HUES6 (cell line): ENCODE measurements at regions not wholly inside any gene's neighbourhood (a gene's known extent, or its start where the extent isn't known, plus 50 kb on each side); places are given as distances from the start of the nearest gene placed in this dataset.
"Not testable (repeated sequence)": the region's sequence is repeated elsewhere in the genome, so short reads cannot be mapped to it uniquely, and the experiment has no call there.

Experiments used
- H3K27ac ChIP-seq: 2 replicates; pipeline ENCODE4 v1.7.0; 2013; ENCODE audit warnings: low read depth, mild to moderate bottlenecking, low read length, inconsistent platforms
- H3K27me3 ChIP-seq: 2 replicates; pipeline ENCODE4 v1.6.1; 2013; ENCODE audit warnings: low read length; ENCODE audit not compliant: control insufficient read depth, insufficient read depth
- H3K36me3 ChIP-seq: 2 replicates; pipeline ENCODE4 v1.6.1; 2013; ENCODE audit warnings: low read length; ENCODE audit not compliant: control insufficient read depth, insufficient read depth
- H3K4me1 ChIP-seq: 2 replicates; pipeline ENCODE4 v1.6.1; 2013; ENCODE audit warnings: low read length; ENCODE audit not compliant: control insufficient read depth, insufficient read depth
- H3K4me3 ChIP-seq: 2 replicates; pipeline ENCODE4 v1.5.1; 2013; ENCODE audit warnings: low read depth, low read length
- H3K9ac ChIP-seq: one replicate; pipeline ENCODE4 v1.6.1; 2013; ENCODE audit warnings: mild to moderate bottlenecking, low read length
- H3K9me3 ChIP-seq: 2 replicates; pipeline ENCODE4 v1.6.1; 2013; ENCODE audit warnings: low read depth, low read length; ENCODE audit not compliant: control insufficient read depth, insufficient read depth

DNA sequence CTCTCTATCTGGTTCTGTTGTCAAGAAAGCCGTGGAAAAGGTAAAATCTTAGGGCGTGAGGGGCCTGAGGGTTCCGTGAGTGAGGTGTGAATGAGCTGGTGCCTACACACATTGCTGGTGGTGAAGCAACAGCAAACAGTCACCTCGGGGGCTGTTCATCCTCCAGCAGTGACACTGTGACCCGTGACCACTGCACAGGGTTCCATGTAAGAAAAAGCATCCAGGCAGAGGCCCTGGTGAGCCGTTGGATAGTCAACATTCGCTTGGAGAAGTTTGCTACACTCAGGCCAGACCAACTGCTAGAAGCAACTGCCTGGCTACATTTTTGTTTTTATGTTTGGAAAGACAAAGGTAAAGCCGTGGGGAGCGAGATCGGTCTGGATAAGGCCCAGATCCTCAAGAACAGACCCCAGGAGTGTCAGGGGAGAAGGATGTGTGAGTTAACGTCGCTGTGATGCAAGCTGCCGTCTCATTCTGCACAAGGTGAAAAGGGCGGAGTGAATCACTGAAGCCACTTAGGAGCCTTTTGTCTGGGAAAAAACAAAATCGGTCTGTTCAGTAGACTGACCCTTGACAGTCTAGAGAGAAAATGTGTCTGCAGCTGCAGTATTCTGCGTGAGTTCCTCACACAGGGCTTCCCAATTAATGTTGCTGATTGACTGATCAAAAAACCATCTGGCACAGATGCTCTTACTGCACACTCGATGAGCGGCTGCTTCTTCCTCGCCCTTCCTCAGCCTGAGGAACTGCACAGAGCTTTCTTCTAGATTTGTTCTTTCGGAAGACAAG lies 404.0 kb downstream of the SMOC2 start:
- Histone ChIP-seq H3K4me3 (no peak overlapping the region), H3K9me3 (no peaks in the 10 kb centered on the region), H3K27me3 (no peaks in the 10 kb centered on the region; the same call in 1 of the 2 replicates), H3K27ac (no peak overlapping the region), H3K9ac (no peak overlapping the region), H3K4me1 (no peaks in the 10 kb centered on the region), H3K36me3 (no peaks in the 10 kb centered on the region)

DNA sequence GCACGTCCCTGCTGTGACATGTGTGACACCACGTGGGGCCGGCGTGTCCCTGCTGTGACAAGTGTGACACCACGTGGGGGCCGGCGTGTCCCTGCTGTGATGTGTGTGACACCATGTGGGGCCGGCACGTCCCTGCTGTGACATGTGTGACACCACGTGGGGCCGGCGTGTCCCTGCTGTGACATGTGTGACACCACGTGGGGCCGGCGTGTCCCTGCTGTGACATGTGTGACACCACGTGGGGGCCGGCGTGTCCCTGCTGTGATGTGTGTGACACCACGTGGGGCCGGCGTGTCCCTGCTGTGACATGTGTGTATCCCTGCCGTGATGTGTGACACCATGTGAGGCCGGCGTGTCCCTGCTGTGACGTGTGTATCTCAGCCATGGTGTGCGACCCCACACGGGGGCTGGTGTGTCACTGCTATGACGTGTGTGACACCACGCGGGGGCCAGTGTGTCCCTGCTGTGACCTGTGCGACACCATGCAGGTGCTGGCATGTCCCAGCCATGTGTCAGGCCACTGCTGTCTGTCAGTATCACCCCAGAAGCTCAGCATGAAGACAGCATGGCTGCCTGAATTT lies 401.7 kb downstream of the SMOC2 start:
- H3K4me1 ChIP-seq, H3K27me3 ChIP-seq, H3K9me3 ChIP-seq: not testable (repeated sequence)

DNA sequence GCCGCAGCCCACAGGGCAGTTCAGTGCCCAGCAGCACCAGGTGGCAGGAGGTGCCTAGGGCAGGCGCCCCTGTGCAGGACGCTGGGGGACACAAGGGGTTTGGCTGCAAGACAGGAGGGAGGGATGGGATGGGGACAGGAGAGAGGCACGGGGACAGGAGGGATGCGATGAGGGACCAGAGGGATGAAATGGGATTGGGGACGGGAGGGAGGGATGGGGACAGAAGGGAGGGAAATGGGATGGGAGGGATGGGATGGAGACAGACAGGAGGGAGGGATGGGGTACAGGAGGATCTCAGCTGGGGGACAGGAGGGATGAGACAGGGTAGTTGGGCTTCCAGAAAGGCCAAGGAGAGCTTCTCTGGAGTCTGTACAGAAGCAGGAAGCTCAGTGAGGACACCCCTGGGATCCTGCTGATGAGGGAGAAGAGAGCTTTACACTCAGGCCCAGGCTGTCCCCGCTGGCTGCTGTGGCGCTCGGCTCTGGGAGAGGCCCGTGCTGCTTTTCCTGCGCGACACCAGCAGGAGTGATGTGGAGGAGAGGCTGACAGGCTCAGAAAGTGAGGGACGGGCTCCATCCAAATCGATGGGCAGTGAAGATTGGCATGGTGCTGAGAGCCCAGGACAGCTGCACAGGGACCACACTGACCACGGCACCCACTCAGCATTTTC lies 400.8 kb downstream of the SMOC2 start:
- H3K4me3 ChIP-seq: no peak overlapping the region
- H3K4me1 ChIP-seq: peaks cover 14% of the 10 kb centered on the region
- H3K27ac ChIP-seq: no peak overlapping the region
- H3K9ac ChIP-seq: no peak overlapping the region
- H3K9me3 ChIP-seq: no peaks in the 10 kb centered on the region
- H3K27me3 ChIP-seq: no peaks in the 10 kb centered on the region; the same call in 1 of the 2 replicates
- no peaks in the 10 kb centered on the region for H3K36me3 ChIP-seq

More for the DNA sequence above, 401.7 kb downstream of the SMOC2 start:
- not testable (repeated sequence) for H3K9ac ChIP-seq, H3K4me3 ChIP-seq, H3K27ac ChIP-seq, H3K36me3 ChIP-seq

DNA sequence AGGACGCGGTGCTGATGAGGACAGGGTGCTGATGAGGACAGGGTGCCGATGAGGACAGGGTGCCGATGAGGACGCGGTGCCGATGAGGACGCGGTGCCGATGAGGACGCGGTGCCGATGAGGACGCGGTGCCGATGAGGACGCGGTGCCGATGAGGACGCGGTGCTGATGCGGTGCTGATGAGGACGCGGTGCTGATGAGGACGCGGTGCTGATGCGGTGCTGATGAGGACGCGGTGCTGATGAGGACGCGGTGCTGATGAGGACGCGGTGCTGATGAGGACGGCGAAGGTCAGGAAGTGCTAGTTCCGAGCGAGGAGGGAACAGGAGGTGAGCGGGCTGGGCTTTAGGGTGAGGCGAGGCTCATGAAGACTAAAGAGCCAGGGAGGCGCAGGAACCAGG lies 399.9 kb downstream of the SMOC2 start:
- H3K4me1 ChIP-seq: peaks cover 15% of the 10 kb centered on the region
- H3K27ac ChIP-seq, H3K9ac ChIP-seq, H3K36me3 ChIP-seq, H3K27me3 ChIP-seq, H3K9me3 ChIP-seq, H3K4me3 ChIP-seq: not testable (repeated sequence)

DNA sequence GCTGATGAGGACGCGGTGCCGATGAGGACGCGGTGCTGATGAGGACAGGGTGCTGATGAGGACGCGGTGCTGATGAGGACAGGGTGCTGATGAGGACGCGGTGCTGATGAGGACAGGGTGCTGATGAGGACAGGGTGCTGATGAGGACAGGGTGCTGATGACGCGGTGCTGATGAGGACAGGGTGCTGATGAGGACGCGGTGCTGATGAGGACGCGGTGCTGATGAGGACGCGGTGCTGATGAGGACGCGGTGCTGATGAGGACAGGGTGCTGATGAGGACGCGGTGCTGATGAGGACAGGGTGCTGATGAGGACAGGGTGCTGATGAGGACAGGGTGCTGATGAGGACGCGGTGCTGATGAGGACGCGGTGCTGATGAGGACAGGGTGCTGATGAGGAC lies 399.3 kb downstream of the SMOC2 start:
- H3K4me3 ChIP-seq, H3K36me3 ChIP-seq, H3K27ac ChIP-seq, H3K9me3 ChIP-seq, H3K9ac ChIP-seq, H3K27me3 ChIP-seq: not testable (repeated sequence)
- H3K4me1 ChIP-seq: peaks cover 15% of the 10 kb centered on the region

DNA sequence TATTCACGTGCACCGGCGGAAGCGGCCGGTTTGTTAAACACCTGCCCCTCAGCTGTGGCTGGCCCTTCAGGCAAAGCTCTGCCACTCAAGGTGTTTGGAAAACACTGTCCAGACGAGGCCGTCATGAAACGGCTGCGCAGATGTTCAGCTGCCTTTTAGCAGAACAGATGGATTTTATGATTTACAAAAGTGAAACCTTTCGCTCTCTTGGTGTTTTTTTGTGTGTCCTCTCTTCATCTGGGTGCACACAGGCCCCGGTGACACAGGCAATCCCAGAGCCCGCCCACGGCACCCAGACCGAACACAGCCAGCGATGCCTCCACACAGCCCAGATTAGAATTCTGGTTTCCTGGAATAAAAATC lies 397.0 kb downstream of the SMOC2 start:
- no peaks in the 10 kb centered on the region; the same call in 1 of the 2 replicates for H3K27me3 ChIP-seq
- no peak overlapping the region for H3K9ac ChIP-seq
- peaks cover 18% of the 10 kb centered on the region for H3K4me1 ChIP-seq
- no peak overlapping the region for H3K27ac ChIP-seq
- no peaks in the 10 kb centered on the region for H3K9me3 ChIP-seq
- H3K4me3 ChIP-seq: no peak overlapping the region
- no peaks in the 10 kb centered on the region for H3K36me3 ChIP-seq

DNA sequence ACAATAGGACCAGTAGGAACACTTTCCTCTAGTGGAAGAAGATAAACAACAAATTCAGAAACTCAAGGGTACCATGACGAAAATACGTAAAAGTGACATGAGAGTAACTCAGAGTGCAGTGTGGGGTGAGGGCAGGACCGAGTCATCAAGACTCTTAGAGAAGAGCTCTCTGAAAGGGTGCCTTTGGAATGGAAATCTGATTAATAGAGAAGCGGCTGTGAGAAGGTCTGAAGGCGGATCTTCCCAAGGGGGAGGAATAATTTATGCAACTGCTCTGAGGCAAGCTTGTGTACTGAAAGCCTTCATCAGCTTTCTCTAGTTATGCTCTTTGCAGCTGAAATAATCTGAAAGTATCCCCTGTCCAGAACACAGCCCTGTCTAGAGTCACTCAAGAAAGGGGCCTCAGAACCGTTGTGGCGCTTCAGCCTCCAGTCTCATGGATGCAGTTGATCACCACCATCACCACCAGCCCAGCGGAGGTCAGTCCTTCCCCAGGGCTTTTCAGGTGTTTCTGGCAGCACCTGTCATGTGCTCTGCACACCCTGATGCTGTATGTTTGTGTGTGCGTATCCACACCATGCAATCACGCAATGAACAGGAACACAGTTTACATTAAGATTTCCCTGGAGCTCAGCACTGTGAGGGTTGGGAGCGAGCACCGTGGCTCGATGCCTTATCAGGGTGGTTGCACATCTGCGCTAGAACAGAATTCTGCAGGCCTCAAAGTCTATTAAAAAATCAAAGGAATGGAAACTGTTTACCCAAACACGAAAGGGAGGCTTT lies 396.5 kb downstream of the SMOC2 start:
- Histone ChIP-seq H3K9me3 (no peaks in the 10 kb centered on the region), H3K36me3 (no peaks in the 10 kb centered on the region), H3K4me1 (peaks cover 18% of the 10 kb centered on the region), H3K9ac (no peak overlapping the region), H3K4me3 (no peak overlapping the region), H3K27me3 (no peaks in the 10 kb centered on the region; the same call in 1 of the 2 replicates), H3K27ac (no peak overlapping the region)

DNA sequence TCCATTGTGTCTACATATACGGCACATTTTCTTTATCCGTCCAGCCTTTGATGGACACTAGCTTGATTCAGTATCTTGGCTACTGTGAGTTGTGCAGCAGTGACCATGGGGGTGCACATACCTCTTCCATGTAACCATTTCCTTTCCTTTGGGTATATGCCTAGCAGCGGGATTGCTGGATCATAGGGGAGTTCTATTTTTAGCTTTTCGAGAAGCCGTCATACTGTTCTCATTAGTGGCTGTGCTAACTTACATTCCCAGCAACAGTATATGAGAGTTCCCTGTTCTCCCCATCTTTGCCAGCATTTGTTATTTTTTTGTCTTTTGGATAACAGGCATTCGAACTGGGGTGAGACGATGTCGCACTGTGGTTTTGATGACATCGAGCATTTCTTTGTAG lies 395.0 kb downstream of the SMOC2 start:
- H3K27me3 ChIP-seq: no peaks in the 10 kb centered on the region
- H3K4me3 ChIP-seq: no peak overlapping the region
- no peaks in the 10 kb centered on the region for H3K9me3 ChIP-seq
- H3K4me1 ChIP-seq: peaks cover 18% of the 10 kb centered on the region
- H3K36me3 ChIP-seq: no peaks in the 10 kb centered on the region
- no peak overlapping the region for H3K27ac ChIP-seq
- no peak overlapping the region for H3K9ac ChIP-seq

DNA sequence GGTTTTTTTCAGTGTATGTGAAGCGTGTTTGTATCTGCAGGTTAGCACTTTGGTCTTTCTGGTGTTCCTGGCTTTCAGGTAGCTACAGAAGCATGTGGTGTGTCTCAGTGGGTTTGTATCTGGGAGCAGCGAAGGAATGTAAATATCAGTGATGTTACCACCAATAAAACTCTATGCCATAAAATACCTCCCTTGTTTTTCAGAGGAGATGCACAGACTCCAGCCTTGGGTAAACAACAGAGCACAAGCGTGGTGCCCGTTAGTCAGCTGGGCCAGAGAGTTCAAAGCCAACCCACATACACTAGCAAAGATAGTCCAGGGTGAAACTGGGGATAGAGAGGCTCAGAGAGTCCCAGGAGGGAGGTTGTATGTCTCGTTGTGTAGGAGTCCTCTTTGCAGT lies 393.8 kb downstream of the SMOC2 start:
- Histone ChIP-seq H3K36me3 (no peaks in the 10 kb centered on the region), H3K27ac (no peak overlapping the region), H3K9me3 (no peaks in the 10 kb centered on the region)

DNA sequence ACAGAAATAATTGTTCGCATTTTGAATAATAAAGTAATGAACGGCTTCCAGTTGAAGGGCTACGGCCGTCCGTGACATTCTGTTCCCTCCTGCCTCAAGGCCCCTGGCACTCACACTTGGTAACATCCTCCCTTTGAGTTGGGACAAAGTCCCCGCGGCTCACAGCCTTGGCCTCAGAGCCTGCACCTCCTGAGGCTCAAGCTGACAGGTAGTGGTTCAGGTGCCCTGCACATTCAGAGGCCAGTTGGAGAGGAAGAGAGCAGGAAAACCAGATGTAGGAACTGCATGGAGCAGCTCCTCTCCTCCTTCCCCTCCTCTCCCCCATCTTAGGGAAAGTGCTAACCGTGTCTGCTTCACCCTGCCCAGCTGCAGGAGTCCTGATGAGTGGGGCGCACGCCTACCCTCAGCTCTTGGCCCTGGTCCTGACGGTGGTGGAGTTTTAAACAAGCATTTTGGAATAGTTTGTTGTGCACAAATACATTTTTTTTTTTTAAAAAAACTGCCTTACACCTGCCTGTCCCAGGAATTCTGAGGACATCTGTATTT lies 393.1 kb downstream of the SMOC2 start:
- H3K27ac ChIP-seq: no peak overlapping the region
- H3K9ac ChIP-seq: no peak overlapping the region
- H3K36me3 ChIP-seq: no peaks in the 10 kb centered on the region
- no peak overlapping the region for H3K4me3 ChIP-seq
- H3K27me3 ChIP-seq: no peaks in the 10 kb centered on the region
- H3K4me1 ChIP-seq: peaks cover 21% of the 10 kb centered on the region
- no peaks in the 10 kb centered on the region for H3K9me3 ChIP-seq

More for the DNA sequence above, 393.8 kb downstream of the SMOC2 start:
- Histone ChIP-seq H3K27me3 (no peaks in the 10 kb centered on the region), H3K9ac (no peak overlapping the region), H3K4me1 (peaks cover 21% of the 10 kb centered on the region), H3K4me3 (no peak overlapping the region)
